A172 (cell line): ENCODE measurements at regions not wholly inside any gene's neighbourhood (a gene's known extent, or its start where the extent isn't known, plus 50 kb on each side); places are given as distances from the start of the nearest gene placed in this dataset.

Source experiments
- DNase-seq: peaks from one replicate; pipeline ENCODE4 v3.0.0-alpha.2; 2015; ENCODE audit warnings: low spot score

DNA sequence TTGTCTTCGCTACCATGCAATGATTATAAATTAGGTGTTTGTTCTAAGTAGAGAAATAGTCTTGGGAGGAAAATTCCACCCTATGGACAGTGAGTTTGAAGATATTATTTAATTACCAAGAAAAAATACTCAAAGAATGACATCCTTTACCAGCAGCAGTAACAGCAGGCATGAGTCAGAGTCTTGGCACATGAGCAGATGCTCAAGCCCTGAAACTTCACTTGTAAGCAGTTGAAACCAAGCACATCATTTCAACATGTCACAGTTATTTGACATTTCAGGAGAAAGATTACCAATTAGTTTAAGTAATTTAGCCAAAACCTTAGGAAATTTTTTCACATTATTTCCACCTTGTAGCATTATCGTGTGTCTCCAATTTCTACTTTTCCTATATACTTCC is 99.2 kb downstream of the C12orf50 start:
- DNase-seq = peak; percentile 51

DNA sequence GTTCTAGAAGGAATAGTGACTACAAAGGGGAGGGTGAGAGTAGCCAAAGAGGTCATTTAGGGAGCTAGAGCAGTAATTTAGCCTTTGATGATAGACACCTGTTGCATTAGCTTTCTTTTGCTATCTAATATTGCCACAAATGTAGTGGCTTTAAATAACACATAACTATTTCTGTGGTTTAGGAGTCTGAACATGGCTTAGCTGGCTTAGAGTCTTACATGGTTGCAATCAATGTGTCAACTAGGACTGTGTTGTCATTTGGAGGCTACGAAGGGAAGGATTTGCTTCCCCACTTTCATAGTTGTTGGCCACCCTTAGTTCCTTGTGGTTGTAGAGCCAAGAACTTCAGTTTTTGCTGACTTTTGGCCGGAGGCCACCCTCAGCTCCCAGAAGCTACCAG is 99.9 kb downstream of the C12orf50 start:
- no peak for DNase-seq

DNA sequence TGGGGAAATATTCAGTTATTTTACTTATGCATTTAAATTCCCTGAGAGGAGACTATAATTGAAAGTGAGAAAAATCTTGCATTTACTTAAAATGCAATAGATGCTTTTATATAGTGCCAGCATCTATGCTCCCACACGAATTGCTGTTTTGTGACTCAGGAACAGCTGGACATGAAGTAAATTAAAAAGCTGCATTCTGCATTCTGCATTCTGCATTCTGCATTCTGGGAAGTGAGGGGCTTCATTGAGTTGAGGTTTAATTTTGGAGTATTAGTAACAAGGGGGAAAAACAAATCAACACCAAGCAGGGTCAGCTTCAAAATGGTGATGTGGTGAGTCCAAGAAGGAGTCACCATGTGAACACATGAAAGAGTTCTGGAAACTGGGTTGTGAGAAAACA is 101.2 kb downstream of the C12orf50 start:
- no peak for DNase-seq

DNA sequence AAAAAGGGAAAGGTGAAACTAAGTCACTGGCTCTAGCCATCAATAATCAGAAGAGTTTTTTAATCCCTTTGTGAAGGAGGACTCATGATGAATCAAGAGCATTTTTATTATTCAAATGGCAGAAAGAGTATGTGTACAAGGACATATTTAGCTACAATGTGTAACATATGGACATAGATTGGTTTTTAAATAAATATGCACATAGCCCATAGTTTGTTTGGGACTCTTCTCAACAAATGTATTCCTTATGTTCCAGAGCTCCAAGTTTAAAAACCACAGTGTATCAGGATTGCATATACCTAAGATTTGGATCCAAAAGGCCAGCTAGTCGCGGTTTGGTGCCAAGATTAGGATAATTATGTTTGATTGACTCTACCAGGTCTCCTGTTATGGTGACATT is 104.2 kb downstream of the C12orf50 start:
- DNase-seq = no peak

DNA sequence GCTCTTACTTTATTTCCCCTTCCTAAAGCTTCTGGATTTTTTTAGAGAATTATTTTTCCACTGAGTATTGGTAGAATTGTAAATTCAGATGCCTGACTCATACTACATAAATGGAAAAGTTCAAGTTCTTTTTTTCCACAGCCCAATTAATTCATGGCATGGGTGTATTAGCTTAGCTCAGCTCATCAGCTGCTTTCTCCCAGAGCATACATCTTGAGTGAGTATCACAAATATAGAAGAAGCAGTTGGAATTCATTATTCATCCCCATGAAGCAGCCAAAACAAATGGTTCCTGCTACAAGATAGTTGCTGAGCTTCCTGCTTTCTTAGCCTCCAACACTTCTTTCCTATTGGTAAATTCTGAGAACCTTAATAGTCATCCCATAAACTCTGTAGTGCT is 105.1 kb downstream of the C12orf50 start:
- no peak for DNase-seq

DNA sequence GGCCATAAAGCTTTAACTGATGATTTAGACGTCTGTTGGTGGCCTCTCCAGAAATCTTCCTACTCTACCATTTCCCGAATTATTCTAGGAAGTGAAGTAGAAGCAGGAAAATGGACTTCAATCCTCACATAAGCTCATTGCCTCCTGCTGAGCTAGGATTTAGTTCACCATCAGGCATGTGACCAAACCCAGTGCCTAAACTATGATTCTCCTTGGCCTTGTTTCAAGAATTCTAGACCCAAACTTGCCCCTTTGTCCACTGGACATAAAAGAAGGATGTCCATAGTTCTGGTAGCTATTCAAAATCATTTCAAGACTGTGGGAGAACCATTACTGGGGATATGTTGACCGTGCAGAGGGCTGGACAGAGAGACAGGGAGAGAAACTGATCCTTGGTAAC is 105.8 kb downstream of the C12orf50 start:
- DNase-seq = no peak

DNA sequence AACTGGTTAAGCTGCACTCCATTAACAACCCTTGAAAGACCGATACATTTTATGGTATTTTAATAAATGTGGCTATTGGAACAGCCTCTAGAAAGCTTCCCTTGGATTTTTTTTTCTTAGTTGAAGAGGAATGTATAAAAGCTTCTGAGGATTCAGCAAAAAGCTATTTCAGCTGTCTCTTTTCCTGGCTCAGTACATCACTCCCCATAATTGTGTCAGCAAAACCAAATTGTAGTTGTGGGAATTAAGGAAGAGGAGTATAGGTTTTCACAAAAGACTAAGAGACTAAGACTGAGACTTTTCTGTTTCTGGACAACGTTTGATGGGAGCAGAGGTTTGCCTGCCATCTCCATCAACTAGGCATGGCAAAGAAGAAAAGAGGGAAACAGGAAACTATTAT is 106.5 kb downstream of the C12orf50 start:
- DNase-seq = no peak

DNA sequence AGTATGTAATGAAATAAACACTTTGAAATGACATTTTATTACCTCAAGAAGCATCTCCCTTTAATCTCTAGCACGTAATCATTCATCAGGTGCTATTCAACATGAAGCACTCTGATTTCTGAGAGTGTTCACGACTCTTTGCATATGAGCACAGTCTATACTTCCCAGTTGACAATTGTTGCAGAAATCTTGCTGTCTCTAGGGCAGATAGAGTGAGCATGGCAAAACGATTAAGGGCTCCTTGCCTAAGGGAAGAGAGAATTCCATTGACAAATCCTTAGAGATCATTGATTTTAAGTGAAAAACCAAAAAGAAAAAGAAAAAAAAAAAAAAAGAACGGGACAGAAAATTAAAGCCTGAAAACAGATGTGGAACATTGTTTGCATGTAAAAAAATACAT is 107.6 kb downstream of the C12orf50 start:
- DNase-seq = no peak

DNA sequence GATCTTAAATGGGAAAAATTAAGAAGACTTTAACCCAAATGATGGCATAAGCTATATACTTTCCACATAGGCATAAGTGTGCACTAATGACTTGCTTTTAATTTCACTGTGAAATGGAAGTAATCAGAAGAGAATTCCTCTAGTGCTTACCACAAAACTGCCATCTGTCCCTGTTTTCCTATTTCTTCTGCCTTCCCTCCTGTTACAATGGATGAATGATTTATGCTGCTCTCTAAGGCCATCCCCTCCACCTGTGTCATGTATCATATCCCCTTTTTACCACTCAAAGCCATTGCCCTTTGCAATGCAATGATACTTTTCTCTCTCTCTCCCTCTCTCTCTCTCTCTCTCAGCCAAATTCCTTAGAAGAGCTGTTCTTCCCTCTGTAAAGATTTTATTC is 109.1 kb downstream of the C12orf50 start:
- DNase-seq = no peak

DNA sequence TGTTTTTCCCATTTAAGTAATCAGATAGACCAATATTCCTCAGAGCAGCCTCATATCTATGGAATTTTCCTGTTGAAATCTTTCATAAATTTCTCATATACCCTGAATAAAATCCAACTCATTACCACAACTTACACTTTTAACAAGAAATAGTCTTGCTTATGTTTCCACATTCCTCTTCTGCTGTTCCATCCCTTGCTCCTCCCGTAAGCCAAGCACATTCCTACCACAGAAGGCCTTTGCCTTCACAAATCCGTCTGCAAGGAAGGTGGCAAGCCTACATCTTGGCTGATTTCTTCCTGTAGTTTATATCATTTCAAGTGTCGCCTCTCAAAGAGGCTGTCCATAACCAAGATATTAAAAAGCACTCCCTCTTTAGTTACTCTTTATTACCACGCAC is 127.7 kb downstream of the C12orf50 start:
- DNase-seq = no peak

DNA sequence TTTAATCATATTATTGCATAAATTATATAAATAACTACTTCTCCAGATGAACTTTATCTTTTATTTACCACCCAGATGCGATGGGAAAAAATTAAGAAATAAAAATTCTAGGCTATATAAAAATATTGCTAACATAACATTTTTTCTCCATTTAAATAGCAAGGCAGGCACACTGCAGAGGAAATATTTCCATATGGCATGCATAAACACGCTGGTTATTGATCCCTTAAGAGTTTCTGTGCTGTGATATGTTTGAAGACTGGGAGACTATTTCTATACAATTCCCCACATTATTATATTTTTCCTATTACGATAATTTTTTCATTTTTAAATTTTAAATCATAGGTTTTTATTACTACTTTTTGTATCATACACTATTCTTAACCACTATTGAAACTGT is 131.5 kb downstream of the C12orf50 start:
- DNase-seq = no peak

DNA sequence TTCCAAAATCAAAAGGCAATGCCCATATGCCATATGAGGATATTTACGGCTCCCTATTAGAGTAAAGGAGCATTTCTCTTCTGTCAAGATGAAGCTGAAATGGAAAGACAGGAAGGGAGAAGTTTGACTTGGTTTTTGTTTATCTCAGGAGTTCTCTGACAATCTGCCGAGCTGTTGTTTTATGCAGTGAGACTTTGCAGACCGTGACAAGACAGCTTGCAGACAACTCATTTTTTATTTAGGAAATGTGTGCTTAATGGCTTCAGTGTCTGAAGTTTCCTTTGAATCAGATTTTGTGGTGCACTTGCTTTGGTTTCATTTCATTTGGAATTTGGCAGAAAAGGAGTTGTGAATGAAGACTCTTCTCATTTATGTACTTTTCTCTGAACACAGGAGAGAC is 145.4 kb downstream of the C12orf50 start:
- DNase-seq = no peak

DNA sequence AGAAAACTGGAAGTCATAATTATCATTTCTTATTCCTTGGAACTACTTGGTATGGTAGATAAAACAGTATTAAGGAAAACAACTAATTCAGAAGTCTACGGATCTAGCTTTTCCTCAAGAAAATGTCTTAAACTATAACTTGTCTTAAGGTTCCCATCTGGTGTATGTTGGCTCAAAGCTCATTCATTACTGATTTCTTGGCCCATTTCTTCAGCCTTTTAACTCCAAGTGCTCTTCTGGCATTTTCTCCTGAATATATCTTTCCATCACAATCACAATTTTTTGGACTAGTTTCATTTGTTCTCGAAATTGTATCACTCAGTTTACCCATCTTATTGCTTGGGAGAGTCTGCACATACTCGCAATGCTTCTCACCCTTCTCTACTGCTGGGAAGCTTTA is 150.1 kb downstream of the C12orf50 start:
- DNase-seq = no peak

DNA sequence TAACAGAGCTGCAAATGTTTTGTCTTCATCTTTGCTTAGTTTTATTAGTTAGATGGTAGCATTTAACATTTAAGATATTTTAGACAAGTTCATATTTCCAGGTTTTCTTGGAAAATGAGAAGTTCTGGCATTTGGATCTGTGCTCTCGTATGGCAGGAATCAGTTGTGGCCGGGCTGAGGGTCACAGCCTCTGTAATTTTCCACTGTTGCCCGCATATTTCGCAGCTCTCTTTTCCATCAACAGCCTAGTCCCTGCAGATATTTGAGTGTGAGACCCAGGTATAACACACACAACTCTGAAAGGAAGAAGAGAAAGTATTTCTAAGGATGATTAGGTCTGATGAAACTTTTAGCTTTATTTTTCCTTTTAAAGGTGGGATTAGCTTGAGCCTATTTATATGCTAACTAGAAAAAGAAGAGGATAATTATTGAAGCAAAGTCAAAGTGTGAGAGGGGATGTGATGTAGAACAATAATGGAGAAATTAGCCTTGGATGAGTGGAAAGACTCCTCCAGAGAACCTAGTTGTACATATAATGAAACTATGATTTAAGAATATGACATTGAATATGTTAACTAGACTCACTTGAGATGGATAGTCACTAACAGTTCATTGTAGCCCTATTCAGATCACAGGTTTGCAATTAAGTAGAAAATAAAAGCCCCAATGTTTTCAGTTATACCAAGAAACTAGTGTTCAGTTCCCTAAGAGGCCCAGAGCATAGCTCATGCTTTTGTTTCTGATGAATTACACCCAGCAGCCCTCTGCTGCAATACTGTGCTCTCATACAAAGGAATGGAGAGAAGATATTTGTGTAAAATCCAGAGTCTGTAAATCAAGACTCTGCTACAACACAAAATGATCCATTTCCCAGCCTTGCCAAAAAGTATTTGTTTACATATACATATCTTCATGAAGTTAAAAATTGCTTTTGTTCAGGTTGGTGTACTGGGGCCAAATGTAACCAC is 158.4 kb downstream of the C12orf50 start:
- no peak for DNase-seq

DNA sequence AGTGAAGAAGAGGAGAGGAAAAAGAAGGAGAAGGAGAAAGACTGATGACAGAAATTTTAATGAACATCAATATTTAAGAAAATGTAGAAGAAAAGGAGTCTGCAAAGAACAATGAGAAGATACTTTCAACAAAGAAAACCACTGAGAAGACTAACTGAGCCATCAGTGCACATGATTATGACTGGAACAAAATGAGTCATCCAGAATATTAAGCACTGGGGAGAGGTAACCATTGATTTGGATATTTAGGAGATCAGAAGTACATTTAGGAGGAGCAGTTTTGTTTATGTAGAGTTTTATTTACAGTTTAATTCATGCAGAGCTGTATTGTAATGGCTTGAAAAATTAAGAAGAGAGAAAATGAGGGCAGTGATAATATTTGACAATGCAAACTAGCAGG is 159.1 kb downstream of the C12orf50 start:
- peak; percentile 14 for DNase-seq

DNA sequence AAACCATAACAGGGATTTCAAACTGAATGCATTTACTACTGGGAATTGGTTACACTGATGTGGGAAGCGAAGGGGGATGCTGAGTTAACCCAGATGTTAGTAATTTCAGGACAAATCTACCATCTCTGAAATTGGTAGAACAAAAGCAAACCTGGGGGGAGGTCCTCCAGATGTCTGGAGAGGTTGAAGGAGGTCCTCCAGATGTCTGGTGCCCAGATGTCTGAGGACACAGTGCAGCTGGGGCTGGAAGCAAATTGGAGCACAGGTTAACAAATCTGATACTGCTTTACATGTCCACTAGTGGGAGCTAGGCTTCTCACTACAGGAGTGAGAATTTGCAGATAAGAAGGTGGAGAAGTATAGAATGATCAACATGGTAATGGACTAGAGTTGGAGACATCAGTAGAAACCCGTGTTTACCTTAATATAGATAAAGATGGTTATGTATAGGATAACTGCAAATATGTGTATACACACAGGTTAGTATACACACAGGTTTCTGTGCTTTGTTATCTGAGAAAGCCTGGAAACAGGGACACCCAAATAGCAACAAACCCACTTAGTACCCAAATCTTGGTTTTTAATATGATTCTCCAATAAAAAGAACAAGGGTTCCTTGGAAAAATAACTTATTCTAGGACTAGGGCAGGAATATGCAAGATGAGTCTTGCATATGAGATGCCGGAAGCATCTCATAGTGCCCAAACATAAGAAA is 162.5 kb downstream of the C12orf50 start:
- peak; percentile 20 for DNase-seq

DNA sequence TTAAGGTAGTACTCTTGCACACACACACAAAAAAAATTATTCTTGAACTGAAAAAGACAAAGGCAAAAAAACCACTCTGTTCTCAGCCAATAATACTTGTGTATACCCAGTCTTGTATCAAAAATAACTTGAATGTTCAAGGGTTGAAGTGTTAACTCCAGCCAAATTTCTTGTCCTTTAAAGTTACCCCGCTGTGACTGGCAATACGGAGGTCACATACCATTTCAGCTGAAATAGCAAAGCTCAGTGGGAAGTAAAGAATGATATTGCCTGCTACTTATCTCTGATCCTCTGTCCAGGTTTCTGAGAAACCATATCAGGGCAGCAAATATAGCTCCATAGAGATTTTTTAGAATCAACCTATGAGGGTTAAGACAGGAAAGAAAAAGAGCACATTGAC is 167.4 kb downstream of the C12orf50 start:
- no peak for DNase-seq

DNA sequence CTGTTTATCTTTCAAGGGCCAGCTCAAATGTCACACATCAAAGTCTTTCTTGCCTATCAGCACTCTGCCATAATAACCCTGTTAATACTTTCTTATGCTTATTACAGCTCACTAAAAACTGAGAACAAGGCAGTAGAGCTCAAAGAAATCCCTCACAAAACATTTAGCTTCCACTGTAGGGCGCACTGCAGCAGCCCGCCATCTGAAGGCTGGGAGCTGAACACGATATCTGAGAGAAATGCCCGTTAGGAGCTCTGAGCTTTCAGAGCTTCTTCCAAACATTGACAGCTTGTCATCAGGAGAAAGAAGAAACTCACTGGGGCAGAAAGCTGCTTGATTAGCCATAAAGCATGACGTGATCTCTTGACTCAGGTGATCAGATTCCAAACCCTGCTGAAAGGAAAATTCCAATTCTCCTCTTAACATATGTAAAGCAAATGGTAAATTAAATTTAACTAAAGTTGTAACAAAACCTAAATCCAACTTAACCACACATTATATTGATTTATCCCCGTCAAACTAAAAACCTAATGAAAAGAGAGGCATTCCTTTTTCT is 175.7 kb downstream of the C12orf50 start:
- no peak for DNase-seq

DNA sequence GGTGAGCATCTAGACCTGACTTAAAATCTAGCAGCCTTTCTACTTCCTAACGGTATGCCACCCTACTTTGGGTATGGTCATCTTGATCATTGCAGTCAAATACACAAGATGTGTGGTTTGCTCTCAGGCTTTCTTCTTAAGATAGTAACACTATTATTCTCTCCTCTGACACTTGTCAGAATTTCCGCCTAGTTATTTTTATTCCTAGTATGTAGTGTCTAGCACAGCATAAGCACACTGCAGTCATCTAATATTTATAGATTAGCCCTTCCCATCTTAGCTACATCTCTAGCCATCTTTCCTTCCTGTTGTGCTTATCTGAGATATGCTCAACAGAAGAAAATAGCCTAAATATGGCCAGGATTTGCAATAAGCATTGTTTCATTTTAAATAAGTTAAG is 180.1 kb downstream of the C12orf50 start:
- DNase-seq = no peak

DNA sequence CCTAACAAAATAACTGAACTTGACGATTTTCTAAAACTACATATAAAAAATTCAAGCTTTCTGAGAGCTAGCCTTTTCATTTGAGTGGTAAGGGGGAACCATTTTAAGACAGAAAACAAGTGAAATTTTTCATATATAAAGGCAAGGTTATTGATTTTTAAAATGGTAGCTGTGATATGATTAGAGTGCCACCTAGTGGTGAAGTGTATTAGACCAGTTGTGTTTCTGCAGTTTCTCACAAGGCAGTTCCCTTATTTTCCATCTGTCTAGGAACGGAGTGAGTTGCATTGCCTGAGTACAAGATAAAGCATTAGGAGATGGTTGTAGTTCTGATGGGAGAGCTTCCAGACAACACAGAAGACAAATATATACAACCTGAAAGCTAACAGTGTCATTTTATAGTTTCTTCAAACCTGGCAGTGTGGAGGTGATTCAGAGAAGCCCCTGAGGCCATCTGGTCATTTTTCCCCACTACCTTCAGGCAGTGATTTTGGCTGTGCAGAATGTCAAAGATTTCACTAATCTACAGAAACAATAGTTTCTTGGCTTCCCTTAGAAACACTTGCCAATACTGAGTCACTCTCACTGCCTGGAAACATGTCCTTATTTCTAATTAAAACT is 180.8 kb downstream of the C12orf50 start:
- peak; percentile 51 for DNase-seq

DNA sequence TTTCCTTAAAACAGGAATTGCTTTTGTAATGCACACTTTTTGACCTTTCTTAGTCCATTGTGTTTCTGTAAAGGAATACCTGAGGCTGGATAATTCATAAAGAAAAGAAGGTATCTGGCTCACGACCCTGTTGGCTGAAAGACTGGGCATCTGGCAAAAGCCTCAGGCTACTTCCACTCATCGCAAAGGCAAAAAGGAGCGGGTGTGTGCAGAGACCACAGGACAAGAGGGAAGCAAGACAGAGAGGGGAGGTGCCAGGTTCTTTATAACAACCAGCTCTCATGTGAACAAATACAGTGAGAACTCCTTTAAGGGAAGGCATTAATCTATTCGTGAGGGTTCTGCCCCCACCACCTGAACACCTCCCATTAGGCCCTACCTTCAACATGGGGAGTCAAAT is 182.1 kb downstream of the C12orf50 start:
- no peak for DNase-seq

DNA sequence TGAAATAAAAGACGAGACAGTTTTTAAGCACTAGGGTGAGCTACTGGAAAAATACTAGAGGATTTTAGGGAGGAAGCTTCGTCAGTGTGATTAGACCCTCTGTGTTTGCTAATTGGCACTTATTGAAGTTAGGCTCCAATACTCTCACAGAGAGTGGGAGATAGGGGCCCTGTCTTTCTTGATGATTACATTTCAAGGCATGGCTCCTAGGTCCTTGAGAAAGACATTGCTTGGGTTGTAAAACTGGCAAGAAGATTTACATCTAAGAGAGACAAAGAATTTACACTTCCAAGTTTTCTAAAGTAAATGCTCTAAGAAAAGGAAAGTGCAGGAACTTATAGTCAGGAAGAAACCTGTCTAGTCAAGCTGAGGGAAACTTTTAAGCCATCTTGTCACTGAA is 183.2 kb downstream of the C12orf50 start:
- no peak for DNase-seq
